DND-41 (cell line): ENCODE measurements at regions not wholly inside any gene's neighbourhood (a gene's known extent, or its start where the extent isn't known, plus 50 kb on each side); places are given as distances from the start of the nearest gene placed in this dataset.

Source experiments
- EZH2 ChIP-seq: IDR thresholded peaks from 3 replicates; pipeline ENCODE4 v1.6.1; 2012; ENCODE audit warnings: borderline replicate concordance, low read depth, mild to moderate bottlenecking, moderate library complexity, low read length, inconsistent platforms; ENCODE audit not compliant: severe bottlenecking
- TF ChIP-seq, protein P1 (sequence below): IDR thresholded peaks from 2 replicates; pipeline ENCODE4 v1.5.1; 2012; ENCODE audit warnings: borderline replicate concordance, low read length, moderate library complexity, mild to moderate bottlenecking; ENCODE audit not compliant: poor library complexity, severe bottlenecking; ENCODE audit errors: extremely low read depth

DNA sequence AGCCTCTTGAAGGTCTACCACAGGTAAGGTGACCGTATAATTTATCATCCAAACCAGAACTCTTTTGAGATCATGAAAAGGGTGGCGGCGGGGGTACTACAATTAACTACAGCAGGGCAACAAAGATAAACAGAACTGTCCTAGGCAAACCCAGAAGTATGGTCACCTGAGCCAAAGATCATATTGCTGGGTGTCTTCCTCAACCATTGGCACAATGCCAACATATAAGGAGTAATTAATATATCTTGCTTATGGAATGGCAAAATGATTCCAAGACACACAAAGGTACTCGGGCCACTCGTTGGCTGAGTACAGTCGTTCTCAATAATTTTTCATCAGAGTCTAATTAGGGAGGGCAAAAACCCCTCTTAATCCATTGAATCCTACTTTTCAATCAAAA is 273.3 kb downstream of the QDPR start:
- TF ChIP-seq EZH2: no peak
- TF ChIP-seq, protein P1, sequence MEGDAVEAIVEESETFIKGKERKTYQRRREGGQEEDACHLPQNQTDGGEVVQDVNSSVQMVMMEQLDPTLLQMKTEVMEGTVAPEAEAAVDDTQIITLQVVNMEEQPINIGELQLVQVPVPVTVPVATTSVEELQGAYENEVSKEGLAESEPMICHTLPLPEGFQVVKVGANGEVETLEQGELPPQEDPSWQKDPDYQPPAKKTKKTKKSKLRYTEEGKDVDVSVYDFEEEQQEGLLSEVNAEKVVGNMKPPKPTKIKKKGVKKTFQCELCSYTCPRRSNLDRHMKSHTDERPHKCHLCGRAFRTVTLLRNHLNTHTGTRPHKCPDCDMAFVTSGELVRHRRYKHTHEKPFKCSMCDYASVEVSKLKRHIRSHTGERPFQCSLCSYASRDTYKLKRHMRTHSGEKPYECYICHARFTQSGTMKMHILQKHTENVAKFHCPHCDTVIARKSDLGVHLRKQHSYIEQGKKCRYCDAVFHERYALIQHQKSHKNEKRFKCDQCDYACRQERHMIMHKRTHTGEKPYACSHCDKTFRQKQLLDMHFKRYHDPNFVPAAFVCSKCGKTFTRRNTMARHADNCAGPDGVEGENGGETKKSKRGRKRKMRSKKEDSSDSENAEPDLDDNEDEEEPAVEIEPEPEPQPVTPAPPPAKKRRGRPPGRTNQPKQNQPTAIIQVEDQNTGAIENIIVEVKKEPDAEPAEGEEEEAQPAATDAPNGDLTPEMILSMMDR: no peak
